Hematopoietic multipotent progenitor cell treated with erythropoietin and hydrocortisone succinate and interleukin-3 and kit ligand, for 4 days (in vitro differentiated cells): ENCODE measurements at regions not wholly inside any gene's neighbourhood (a gene's known extent, or its start where the extent isn't known, plus 50 kb on each side); places are given as distances from the start of the nearest gene placed in this dataset.

Experiments used
- DNase-seq: peaks from one replicate; pipeline ENCODE4 v3.0.0-alpha.2; 2015

DNA sequence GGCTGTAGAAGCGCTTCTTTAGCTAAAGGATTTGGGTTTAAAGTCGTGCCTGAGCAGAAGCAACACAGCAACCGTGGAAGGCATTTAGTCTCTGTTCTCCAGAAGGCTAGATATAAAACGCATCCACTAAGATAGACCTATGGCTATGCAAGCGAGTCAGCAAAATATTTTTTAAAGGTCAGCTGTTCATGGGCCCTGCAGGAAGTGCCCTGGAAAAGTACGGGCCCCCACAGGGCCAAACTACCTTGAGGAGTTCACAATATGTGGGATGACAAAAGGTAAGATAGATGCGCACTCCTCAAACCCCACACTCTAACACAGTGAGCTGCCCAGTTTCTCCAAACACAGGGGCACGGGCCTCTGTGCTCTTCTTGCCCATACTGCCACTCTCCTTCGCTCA, 261.6 kb downstream of the VPS13C start:
- DNase-seq = no peak

DNA sequence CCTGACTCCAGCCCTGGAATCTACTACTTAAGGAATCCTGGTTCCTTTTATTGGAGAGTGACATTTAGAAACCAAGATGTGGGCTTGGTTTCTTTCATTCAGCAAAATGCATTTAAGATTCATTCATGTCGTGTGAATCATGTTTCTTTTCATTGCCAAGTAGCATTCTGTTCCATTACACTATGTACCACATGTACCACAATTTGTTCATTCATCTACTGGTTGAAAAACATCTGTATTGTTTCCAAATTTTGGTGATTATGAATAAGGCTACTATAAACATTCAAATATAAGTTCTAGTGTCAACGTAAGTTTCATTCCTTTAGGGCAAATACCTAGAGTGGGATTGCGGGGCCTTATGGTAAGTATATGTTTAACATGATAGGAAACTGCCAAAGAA, 264.2 kb downstream of the VPS13C start:
- DNase-seq = no peak

DNA sequence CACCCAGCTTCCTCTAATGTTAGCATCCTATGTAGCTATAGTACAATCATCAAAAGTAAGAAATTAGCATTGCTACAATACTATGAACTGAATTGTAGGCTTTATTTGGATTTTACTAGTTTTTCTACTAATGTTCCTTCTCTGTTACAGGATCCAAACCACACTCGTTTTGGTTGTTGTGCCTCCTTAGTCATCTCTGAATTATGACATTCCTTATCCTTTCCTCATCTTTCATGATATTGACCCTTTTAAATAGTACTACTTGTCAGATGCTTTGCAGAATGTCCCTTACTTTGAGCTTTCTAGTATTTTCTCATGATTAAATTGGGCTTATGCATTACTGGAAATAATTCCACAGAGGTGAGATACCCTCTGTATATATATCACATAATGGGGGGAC, 265.4 kb downstream of the VPS13C start:
- no peak for DNase-seq

DNA sequence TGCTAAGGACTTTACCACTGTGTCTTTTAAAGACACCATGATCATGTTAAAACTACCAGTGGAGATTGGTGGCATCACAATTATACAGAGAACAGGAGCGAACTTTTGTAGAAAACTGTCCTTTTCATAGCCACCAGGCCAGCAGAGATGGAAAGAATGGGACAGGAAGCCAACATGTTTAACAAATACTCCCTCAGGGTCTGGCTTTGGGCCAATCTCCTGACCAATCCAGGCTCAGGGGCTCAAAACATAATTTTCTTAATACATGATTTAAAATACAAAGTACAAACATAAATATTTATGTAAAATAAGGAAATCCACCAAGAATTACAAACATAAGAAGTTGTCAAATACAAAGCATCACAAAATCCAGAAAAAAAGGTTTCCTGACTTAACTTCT, 266.0 kb downstream of the VPS13C start:
- DNase-seq = no peak

DNA sequence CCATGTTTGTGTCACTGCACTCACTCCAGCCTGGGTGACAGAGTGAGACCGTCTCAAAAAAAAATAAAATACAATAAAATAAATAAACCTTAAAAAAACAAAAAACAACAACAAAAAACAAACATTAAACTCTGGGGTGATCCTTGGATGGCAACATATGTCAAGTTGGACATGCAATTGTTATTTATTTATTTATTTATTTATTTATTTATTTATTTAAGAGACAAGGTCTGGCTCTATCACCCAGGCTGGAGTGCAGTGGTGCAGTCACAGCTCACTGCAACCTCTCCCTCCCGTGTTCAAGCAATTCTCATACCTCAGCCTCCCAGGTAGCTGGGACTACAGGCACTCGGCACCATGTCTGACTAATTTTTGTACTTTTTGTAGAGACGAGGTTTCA, 275.5 kb downstream of the VPS13C start:
- DNase-seq = no peak

DNA sequence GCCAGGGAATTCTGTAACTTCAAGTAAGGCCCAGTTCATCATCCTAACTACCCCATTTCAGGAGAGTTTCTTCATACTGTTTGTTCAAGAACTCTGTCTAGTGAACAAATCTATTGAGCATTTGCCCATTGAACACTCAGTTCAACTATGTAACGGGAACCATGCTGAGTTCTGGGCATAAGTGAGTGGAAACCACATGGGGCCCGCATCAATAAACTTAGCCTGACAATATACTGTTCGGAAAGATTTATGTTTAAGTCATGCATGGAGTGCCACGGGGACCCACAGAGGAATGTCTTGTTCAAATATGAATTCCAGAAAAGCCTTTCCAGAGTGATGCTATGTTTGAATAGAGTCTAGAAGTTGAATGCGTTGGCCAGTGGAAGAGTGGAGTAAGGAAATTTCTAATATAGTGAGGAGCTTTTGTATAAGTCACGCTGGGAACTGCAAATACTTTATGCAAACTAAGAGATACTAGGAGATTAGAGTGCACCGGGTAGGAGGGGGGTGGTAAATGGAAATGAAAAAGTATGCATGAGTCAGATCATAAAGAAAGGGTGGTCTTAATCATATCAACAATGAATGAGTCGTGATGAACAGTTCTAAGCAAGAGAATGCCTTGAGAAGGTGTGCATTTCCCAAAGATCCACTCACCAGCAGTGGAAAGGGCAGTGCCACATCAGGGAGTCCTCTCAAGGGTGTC, 279.8 kb downstream of the VPS13C start:
- DNase-seq = no peak

DNA sequence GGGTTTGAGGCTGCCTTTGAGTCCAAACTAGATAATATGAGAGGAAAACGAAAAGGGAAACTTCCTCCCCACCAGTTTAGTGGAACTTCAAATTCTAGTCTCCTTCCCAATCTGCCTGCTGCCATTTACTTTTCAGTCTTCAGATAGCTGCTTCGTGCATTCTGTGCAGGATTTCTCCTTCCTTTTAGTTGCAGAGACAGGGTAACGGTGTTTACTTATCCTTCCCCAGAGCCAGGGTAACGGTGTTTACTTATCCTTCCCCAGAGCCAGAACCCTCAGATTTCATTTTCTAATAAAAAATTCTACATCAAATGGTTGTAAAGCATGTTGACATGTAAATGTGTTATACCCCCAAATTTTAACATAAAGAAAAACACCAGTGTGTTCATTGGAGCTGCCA, 282.6 kb downstream of the VPS13C start:
- DNase-seq = no peak

DNA sequence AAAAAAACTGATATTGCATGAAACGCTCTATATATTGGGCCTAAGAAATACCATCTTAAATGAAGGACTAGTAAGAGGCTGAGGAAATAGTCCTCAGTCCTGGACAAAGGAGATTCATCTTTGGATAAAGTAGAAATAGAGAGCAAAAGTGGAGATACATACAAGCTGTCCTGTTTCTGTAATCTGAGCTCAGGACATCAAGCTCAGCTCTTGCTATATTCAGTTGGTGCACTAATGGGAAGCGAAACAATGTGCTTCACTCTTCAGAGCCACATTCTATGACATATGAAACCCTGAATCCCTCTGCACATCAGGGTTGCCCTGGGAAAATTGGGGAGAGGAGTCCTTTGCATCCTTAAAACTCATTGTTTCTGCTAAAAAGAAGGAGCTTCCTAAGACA, 290.7 kb downstream of the VPS13C start:
- no peak for DNase-seq

DNA sequence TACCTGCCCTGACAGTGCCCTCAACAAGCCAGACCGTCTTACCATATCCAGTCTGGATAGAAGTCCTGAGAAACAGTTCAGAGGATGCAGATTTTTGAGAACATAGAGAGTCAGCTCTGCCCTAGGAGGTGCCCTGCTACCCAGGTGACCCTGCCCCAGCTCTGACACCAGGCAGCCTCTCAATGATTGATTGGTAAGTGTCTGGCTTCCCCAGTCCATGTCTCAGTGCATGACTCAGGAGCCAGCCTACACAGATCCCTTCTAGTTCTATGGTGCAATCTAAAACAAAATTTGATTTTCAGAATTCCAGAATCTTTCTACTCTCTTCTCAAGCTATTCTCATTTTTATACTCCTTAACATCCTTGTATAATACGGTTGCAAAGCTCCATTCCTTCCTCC, 292.1 kb downstream of the VPS13C start:
- DNase-seq = no peak

DNA sequence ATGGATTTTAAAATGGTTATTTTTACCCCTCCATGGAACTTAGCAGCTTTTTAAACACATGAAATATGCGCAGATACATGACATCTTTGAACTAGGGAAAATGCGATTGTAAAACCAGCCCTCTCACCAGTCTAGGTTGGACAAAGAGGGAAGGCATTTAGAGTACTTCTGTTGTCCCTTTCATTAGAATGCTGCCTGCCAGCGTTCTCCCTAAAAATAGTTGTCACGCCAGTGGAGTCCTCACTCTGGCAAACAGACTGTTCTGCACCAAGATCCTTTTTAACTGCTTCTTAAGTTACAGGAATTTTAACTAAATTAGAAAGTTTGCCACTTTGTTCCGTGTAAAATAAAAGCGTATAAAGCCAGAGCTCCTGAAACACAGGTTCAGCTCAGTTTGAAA, 295.3 kb downstream of the VPS13C start:
- no peak for DNase-seq

DNA sequence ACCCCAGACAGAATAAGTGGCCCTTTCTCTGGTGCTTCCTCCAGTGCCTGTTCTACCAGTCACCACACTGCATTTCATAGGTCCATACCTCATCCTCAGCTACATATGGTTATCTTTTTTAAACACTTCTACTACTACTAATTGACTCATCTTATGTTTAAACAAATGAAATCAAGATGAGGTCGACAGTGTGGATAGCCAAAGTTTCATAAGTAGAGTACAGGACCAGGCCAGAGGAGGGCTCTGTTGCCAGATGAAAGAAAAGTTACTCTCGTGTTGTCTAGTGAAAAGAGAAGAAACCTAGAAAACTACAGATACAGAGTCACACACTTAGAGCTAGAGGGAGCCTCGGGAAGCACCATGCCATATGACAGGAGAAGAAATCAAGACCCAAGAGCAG, 296.1 kb downstream of the VPS13C start:
- no peak for DNase-seq

DNA sequence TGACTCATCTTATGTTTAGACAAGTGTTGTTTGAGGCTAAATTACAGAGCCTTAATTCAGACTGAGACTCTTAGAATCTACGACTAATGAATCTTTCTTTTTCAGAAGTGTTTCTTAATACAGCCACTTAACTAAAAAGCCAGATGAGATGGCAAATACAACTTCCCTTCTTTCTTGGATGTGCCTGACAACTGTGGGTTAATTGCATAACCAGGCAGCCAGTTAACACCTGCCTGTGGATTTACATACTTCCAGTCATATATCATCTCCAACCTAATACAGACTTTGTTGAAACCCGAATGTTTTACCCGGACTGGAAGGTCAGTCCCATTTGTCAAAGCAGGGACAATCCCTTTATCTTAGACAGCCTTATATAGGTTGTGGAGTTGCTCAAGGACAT, 297.6 kb downstream of the VPS13C start:
- DNase-seq = peak; percentile 51

DNA sequence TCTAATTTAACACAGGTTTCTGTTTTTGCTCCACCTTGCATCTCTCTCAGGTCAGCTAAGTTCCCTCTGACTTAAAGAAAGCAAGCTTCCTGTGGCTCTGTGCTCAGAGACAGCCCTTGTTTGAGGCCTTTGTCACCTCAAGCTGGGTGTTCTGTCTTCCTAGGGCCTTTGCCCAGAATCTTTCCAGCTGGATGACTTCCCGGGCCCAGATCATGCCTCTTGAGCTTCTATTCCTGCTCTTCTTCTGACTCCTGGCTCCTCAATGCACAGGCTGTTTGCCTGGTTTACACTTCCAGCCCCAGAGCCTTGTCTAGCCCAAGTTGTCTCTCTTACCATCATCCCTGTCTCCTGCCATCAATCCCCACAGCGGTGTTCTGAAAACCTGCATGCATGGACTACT, 300.6 kb downstream of the VPS13C start:
- DNase-seq = no peak

DNA sequence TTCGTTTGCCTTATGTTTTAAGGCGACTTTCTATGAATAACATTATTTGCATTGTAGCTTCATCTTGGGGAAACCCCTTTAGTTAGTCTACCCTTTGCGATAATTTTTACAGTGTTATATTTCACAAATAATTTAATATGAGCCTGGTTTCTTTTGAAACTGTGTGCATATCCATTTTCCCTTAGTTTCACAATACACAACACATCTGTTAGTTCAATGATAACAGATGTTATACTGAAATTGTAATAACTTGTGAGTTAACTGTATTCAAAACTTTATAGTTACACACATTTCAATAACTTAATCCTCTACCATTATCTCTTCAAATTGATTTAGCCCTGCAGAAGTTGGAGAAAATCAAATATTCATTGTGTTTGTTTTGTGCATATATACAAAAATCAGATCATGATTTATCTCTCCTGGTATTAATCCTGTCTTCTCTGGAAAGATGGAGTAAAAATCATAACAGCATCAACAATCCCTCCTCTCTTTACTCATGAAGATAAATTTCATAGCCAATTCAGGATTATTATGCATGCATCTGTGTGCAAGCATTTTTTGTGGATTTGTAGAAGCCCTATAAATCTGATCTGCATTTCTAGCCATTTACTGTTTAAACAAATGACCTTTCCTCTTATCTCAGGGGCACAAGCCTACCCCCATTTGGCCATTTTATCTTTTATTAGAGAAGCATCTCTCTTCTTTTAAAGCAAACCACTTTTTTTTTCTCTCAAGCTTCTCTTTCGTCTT, 304.0 kb downstream of the VPS13C start:
- DNase-seq = no peak

DNA sequence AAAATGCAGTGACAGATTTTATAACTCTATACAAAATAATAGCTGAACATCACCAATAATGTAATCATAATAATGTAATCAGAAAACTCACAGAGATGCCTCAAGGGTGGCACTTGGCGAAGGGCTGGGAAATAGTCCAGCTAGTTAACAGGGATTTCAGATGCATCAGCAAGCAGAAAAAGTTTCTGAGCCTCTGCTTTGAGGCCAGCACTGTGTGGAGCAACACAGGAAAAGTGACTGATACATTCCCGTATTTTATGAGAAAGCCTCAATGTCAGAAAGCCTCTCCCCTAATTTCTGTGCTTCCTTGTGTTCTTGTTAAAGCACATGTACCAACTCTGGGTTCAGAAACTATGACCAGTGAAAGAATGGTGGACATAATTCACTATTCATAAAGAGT, 304.8 kb downstream of the VPS13C start:
- DNase-seq = no peak

DNA sequence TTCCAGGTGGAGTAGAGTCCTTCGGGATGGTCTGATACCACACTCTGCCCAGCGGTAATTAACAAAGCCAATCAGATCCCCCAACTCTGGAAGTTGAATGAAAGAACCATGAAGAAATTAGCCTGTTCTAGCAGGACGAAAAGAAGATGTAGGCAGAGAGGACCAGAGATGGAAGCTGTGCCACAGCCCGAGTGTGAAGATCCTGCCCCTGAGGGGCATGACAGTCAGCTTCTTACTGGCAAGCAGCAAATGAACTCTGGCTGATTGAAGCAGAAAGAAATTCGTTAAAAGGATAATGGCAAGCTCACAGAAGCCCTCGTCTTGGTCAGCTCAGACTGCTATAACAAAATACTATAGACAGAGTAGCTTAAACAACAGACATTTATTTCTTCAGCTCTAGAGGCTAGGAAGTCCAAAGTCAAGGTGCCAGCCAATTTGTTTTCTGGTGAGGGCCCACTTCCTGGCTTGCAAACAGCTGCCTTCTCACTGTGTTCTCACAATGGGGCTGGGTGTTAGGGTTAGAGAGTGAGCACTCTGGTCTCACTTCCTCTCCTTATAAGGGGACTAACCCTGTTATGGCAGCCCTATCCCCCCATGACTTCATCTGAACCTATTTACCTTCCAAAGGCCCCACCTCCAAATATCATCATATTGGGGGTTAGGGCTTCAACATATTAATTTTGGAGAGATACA, 307.1 kb downstream of the VPS13C start:
- no peak for DNase-seq

DNA sequence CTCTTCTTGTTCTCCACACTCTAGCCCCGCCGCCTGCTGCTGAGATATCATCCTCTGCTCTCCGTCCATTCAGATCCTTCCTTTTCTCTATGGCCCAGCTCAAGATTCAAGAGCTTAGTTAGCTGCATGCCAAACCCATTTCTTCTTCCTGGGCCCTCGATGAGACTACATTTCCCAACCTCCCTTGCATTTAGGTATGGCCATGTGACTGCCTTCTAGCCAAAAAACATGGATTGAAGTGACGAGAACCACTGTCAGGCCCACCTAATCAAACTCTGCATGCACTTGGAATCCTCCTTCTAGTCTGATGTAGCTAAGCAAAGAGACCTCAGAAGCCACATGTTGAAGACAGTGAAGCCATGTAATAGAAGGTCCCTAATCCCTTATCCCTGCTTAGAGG, 308.2 kb downstream of the VPS13C start:
- no peak for DNase-seq

DNA sequence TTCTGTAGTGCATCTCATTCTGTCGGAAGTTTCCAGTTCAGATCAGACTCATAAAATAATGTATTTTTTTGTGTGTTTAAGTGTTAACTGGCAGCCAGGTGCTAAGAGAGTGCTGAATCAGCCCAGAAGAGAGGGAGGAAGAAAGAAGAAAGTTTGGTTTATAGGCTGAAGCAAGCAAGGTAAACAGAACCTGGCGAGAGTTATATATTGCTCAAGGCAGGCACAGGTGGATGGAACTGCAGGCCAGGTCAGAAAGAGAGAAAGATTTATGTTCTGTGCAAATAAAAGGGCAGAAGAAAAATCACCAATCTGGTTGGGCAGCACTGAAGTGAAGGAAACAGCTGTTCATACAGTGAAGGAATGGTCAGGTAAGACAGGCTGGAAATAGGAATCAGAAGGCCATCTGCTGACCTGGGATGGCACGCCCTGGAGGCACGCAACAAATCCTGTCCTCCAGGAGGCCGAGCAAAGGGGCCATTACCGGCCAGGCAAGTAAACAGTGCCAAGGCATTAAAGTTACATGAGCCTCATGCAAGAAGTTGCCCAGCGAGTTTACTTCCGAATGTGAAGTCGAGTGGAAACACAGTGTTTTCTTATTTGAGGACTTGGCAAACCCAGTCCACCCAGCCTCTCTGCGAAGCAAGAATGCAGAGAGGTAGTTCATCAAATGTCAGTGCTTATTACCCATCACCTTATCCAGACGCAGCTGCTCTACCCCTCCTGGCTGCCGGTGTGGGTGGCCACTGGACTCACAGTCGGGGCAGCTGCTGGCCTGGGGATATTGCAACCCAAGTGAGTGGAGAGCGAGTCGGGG, 309.8 kb downstream of the VPS13C start:
- DNase-seq = no peak

DNA sequence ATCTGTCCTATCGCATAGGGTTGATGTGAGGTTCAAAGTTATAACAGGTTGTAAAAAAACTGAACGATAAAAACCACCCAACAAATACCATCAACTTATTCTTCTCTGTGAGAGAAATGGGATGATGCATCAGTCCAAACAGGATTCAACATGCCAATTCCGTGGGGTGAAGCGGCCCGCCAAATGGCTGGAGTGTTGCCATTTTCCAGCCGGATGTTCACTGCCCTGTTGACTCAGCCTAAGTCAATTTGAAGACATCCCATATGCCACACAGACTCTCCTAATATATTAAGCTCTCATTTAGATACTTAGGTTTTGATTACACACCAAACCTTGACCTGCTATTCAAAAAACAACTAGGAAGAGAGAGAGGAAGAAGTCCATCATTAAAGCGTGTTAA, 311.1 kb downstream of the VPS13C start:
- no peak for DNase-seq

DNA sequence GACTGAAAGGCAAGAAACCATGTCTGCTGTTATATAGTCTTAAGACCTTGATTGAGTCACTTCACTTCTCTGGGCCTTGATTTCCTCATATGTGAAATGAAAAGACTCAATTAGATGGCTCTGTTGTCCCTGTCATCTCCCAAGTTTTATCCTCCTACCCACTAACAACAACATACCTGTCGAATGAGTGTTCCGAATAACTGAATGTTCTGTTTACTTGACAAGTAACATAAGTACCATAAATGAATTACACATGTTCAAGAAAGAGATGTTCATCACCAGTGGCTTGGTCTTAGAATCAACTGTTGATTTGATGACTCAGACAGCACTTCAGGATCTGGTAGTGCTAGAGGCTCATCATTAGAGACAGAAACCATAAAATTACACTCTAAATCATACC, 311.7 kb downstream of the VPS13C start:
- DNase-seq = no peak

DNA sequence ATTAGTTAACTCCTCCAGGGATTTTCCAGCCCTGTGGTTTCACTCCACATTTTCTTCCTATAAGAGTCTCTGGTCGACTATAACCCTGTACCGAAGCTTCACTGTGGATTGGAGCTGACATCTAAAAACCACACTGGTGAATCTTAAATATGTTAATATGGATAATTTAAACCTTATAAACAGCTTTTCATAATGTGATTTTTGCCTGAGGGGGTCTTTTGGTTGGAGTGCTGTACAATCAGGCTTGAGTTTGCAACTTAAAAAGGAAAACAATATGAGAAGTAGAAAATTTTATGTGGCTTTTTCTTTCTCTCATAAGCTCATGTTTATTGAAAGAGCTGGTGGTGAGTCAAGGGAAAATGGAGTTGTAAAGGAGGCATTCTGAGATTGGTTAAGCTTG, 313.7 kb downstream of the VPS13C start:
- no peak for DNase-seq

DNA sequence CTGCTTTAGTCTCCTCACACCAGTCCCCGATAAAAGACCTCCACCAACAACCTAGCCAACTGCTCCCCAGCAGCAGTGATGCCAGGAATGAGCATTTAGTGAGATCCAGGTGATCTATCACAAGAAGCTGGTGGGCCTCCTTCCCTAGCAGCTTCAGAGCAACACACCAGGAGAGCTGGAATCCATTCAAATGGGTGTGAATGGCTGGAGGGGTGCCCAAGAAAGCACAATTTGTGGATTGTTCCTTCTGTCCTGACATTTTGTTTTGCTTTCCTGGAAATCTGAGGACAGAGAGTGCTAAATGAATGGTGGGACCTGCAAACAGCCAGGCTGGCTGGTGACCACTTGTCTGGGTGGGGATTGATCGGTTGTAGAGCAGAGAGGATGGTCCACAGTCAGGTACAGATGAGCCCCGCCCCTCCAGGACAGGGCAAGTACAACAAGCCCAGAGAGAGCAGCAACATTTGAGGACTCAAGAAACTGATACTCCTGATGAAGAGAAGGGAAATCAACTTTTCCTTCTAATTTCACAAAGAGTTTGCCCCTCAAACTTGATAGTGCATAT, 316.8 kb downstream of the VPS13C start:
- DNase-seq = no peak

DNA sequence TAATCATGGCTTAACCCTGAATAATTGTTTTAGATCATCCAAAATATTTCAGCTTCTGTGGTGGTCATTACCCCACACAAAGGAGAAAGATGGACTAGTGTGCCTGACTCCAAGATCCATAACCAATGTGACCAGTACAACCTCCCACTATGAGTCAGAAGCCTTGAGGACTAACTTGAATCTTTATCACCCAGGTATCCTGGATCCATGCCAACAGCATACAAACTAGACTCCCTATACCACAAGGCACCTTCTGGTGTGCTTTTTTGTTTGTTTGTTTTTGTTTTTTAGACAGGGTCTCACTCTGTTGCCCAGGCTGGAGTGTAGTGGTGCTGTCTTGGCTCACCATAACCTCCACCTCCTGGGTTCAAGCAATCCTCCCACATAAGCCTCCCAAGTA, 317.7 kb downstream of the VPS13C start:
- no peak for DNase-seq
